ENCODE measurements at regions not wholly inside any gene's neighbourhood (a gene's known extent, or its start where the extent isn't known, plus 50 kb on each side); places are given as distances from the start of the nearest gene placed in this dataset.
A peak's percentile ranks its signal among the peaks of the same experiment; 100 is the strongest.
"Not testable (repeated sequence)": the region's sequence is repeated elsewhere in the genome, so short reads cannot be mapped to it uniquely, and the experiment has no call there.

GRCh38 chr2:75432761-75433361 lies 127.9 kb downstream of the EVA1A start:
- no peak for DNase-seq

DNA sequence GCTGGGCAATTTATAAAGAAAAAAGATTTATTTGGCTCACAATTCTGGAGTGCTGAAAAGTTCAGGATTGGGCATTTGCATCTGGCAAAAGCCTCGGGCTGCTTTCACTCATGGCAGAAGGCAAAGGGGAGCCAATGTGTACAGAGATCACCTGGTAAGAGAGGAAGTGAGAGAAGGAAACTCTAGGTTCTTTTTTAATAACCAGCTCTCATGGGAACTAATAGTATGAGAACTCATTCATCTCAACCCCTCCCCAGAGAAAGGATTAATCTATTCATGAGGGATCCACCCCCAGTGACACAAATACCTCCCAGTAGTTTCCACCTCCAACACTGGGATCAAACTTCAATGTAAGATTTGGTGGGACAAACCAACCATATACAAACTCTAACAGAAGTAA lies 129.0 kb downstream of the EVA1A start:
- no peak for DNase-seq

DNA sequence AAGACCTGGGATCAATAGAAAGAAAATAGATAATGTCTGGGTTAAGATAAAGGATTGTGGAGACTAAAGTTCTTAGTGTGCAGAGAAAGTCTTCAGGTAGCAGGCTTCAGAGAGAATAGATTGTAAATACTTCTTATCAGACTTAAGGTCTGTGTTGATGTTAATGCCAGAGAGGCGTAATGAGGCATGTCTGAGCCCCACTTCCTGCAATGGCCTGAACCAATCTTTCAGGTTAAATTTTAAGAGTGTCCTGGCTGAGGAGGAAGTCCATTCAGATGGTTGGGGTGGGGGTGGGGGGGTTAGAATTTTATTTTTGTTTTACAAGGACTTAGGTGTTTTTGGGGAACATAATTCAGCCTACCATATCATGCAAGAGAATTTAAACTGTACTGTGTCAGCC lies 129.5 kb downstream of the EVA1A start:
- DNase-seq = no peak

GRCh38 chr2:75430449-75430848 lies 130.3 kb downstream of the EVA1A start:
- not testable (repeated sequence) for DNase-seq

DNA sequence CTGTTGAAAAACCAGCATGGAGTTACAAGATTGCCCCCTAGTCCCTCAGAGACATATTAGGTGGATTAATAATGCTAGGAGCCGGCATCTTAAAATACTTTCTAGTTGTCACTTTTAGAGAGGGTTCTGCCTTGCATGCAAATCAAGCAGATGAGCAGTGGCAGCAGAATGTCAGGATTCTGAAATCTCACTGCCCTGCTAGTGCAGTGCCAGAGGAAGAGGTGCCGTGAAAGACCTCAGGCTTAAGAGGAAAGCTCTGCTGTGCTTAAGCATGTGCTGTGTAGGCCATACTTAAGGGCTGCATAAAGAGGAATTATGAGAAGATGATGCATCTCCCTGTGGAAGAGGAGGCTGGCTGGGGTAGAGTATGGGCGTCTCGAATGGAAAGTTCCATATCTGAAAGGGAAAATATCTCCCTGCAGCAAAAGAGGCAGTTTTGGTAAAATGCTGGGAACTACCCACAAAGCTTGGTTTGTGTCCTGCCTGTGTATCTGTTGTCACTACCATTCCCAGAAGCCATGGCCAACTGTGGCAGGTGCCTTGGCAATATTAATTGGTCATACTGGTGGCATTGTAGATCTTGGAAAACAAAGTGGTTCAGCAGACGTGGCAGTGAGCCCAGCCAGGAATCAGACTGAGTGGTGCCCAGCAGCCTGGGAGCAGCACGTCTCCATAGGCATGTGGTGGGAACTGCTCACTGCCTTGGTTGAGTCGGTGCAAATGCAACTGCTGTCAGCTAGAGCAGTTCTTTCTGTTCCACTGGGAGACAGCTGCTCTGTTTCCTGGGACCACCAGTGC lies 131.9 kb downstream of the EVA1A start:
- peak; percentile 88 for DNase-seq

- no peak for DNase-seq
Measured at GRCh38 chr2:75428060-75428459, 132.7 kb downstream of the EVA1A start.

GRCh38 chr2:75424936-75425619 lies 135.7 kb downstream of the EVA1A start:
- no peak for DNase-seq

GRCh38 chr2:75421986-75422385 lies 138.8 kb downstream of the EVA1A start:
- peak; percentile 19 for DNase-seq

- DNase-seq = peak; percentile 44
Measured at GRCh38 chr2:75416420-75417342, 144.1 kb downstream of the EVA1A start.

DNA sequence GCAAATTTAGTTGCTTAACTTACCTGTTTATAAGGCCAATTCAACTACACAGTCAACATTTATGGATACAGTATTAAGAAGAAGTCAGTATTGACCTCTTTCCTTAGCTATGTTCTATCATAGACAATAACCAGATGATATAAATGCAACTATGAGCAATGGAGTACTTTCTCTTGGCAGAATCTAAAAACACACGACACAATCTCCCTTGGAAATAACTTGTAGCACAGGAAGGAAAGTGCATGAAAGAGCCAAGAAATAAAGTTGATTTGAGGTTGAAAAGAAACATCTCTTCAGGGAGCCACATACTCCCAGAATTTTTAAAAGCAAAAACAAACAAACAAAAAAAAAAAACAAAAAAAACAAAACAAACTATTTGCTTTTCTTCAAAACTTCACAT lies 145.0 kb downstream of the EVA1A start:
- no peak for DNase-seq

- DNase-seq = no peak
Measured at GRCh38 chr2:75415111-75415626, 145.6 kb downstream of the EVA1A start.

- DNase-seq = no peak
Measured at GRCh38 chr2:75411574-75411973, 149.2 kb downstream of the EVA1A start.

GRCh38 chr2:75410702-75411101 lies 150.0 kb downstream of the EVA1A start:
- no peak for DNase-seq

DNA sequence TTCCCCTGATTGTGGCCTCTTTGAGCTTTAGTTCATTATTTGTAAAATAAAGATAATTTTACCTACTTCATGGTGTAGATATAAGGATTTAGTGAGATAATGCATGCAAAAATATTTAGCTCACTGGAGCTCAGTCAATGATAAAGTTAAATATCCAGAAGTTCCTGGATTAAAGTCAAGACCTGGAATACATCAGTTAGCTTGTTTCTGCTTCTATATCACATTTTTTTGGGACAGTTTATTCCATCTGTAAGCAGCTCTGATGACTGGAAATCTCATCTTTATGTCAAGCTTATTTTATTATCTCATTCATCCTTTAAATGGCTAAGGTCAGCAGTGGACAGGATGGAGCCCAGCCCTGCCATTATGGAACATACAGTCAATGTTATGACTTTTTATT lies 152.0 kb downstream of the EVA1A start:
- DNase-seq = no peak

DNA sequence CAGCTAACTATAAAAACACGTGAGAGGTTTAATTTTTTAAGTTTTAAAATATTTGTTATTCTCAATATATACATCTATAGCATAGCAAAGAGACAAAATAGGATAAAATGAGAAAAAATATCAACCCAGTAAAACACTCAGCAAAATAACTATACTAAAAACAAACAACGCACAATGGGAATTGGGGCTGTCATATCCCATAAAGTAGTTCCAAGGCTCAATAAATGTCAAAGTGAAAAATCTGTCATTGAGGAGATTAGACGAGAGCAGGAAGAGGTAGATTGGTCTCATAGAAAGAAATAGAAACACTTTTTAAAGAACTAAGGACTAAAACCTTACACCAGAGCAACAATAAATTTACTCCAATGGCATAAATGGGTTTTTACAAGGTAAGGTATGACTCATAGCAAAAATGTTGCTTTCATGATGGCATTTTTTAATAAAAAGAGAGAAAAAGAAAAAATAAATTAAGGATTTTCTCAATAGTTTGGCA lies 153.7 kb downstream of the EVA1A start:
- no peak for DNase-seq

- DNase-seq = no peak
Measured at GRCh38 chr2:75406131-75406581, 154.6 kb downstream of the EVA1A start.

GRCh38 chr2:75405000-75405399 lies 155.7 kb downstream of the EVA1A start:
- no peak for DNase-seq

- peak; percentile 73 for DNase-seq
Measured at GRCh38 chr2:75403991-75404428, 156.7 kb downstream of the EVA1A start.

- DNase-seq = no peak
Measured at GRCh38 chr2:75396314-75396713, 164.4 kb downstream of the EVA1A start.

DNA sequence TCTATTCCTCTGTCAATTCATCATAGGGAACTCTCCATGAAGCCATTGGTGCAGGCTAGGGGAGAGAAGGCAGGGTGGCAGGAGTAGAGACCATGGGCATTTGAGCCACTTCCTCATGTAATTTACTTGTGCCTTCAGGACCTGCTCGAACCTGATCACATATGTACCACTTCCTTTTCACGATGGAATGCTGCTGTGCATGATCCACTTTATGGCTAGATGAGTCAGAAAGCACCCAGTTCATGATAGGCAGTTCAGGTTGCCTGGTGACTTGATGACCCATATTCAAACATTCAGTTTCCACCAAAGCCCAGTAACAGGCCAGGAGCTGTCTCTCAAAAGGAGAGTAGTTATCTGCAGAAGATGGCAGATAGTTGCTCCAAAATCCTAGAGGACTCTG lies 166.0 kb downstream of the EVA1A start:
- not testable (repeated sequence) for DNase-seq

GRCh38 chr2:75390169-75390568 lies 170.6 kb downstream of the EVA1A start:
- DNase-seq = no peak

GRCh38 chr2:75389271-75389670 lies 171.5 kb downstream of the EVA1A start:
- no peak for DNase-seq

All from tongue (tissue), 1 donor.